ENCODE measurements at regions not wholly inside any gene's neighbourhood (a gene's known extent, or its start where the extent isn't known, plus 50 kb on each side); places are given as distances from the start of the nearest gene placed in this dataset.

DNA sequence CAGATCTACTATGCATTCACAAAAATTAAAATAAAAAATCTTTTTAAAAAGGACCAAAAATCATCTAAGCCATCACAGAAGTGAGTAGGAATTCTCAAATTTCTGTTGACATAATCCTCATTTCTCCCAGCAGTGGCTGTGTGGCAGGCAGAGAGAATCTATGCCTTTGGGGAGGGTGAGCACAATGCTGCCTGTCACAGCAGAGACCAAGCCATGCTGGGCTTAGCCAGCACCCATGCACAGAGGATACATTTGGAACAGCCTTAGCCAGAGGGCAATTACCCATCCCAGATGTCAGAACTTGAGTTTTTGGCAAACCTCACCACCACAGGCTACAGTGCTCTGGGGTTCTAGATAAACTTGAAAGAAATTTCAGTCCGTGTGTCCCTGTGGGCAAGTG, 1274.8 kb upstream of the ADGRL3 start:
- H3K27ac Mint-ChIP-seq: no peak overlapping the region
- TF ChIP-seq, protein P1, sequence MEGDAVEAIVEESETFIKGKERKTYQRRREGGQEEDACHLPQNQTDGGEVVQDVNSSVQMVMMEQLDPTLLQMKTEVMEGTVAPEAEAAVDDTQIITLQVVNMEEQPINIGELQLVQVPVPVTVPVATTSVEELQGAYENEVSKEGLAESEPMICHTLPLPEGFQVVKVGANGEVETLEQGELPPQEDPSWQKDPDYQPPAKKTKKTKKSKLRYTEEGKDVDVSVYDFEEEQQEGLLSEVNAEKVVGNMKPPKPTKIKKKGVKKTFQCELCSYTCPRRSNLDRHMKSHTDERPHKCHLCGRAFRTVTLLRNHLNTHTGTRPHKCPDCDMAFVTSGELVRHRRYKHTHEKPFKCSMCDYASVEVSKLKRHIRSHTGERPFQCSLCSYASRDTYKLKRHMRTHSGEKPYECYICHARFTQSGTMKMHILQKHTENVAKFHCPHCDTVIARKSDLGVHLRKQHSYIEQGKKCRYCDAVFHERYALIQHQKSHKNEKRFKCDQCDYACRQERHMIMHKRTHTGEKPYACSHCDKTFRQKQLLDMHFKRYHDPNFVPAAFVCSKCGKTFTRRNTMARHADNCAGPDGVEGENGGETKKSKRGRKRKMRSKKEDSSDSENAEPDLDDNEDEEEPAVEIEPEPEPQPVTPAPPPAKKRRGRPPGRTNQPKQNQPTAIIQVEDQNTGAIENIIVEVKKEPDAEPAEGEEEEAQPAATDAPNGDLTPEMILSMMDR (conservative IDR thresholded peaks at IDR 0.05): no peak
- H3K36me3 Mint-ChIP-seq (ENCODE audit: insufficient read depth in 1 of 3, low read depth in 3 of 3): no peaks in the 10 kb centered on the region
- Histone ChIP-seq H3K23me2 (ENCODE audit: insufficient read length, low read depth, low read length, poor library complexity, severe bottlenecking) (no peaks in the 10 kb centered on the region), H2BK20ac (ENCODE audit: low read depth, low read length, poor library complexity, severe bottlenecking) (no peak overlapping the region), H4K91ac (ENCODE audit: insufficient read length, low read depth, low read length) (no peak overlapping the region), H3K79me1 (ENCODE audit: insufficient read depth, low read depth, low read length, poor library complexity, severe bottlenecking) (no peaks in the 10 kb centered on the region), H3K23ac (ENCODE audit: insufficient read length, low read depth, low read length) (no peak overlapping the region), H3K79me2 (ENCODE audit: insufficient read depth, low read length) (no peaks in the 10 kb centered on the region), H3K18ac (ENCODE audit: insufficient read length, low read depth, low read length) (no peak overlapping the region), H4K20me1 (ENCODE audit: control insufficient read depth, insufficient read depth, insufficient read length) (no peaks in the 10 kb centered on the region), H3K27me3 (ENCODE audit: insufficient read depth, low read length) (no peaks in the 10 kb centered on the region), H2BK12ac (ENCODE audit: insufficient read length, low read depth, low read length) (no peak overlapping the region), H3K27ac (ENCODE audit: insufficient read length, low read depth, low read length) (no peak overlapping the region), H2AK5ac (ENCODE audit: insufficient read length, low read length) (no peak overlapping the region), H2AFZ (ENCODE audit: low read length) (no peak overlapping the region), H3K4me1 (ENCODE audit: insufficient read depth, low read length) (no peaks in the 10 kb centered on the region; the same call in 1 of the 2 replicates), H3K9me3 (ENCODE audit: control insufficient read depth, low read depth, low read length) (no peaks in the 10 kb centered on the region), H3K9ac (ENCODE audit: extremely low read depth, insufficient read length, low read length) (no peak overlapping the region), H4K5ac (ENCODE audit: insufficient read length, low read depth, low read length) (no peak overlapping the region), H2BK5ac (ENCODE audit: insufficient read length, low read length) (no peak overlapping the region), H3K4ac (ENCODE audit: low read depth, low read length) (no peak overlapping the region), H3K4me2 (ENCODE audit: insufficient read depth, insufficient read length, low read length) (no peak overlapping the region), H3K56ac (ENCODE audit: insufficient read length, low read depth, low read length) (no peak overlapping the region), H3K14ac (ENCODE audit: insufficient read depth, low read length) (no peak overlapping the region), H4K8ac (replicated peaks; ENCODE audit: insufficient read length, low read depth, low read length) (no peak overlapping the region), H3T11ph (ENCODE audit: low read length) (no peak overlapping the region), H2BK15ac (ENCODE audit: low read depth, low read length) (no peak overlapping the region), H2BK120ac (ENCODE audit: low read depth, low read length, poor library complexity, severe bottlenecking) (no peak overlapping the region)
- H3K27me3 Mint-ChIP-seq (ENCODE audit: low read depth): no peaks in the 10 kb centered on the region
- no peak for DNase-seq
- no CpG with 5 or more reads among the region's 1 CpG for WGBS (ENCODE audit: extremely low coverage, insufficient read length, low lambda C conversion rate)
- H3K4me3 Mint-ChIP-seq: no peak overlapping the region
- no peaks in the 10 kb centered on the region; a peak in 2 of 5 replicates for H3K9me3 Mint-ChIP-seq
- peaks cover 3 to 7% of the 10 kb centered on the region in 2 experiments for H3K4me1 Mint-ChIP-seq

Data from H9 (cell line).